MM.1S (cell line): ENCODE measurements at regions not wholly inside any gene's neighbourhood (a gene's known extent, or its start where the extent isn't known, plus 50 kb on each side); places are given as distances from the start of the nearest gene placed in this dataset.

ENCODE experiments used
- DNase-seq: peaks from one replicate; pipeline ENCODE4 v3.0.0-alpha.2; 2015
- H2AFZ ChIP-seq: fragments of 300-600 bp; sonication (generic); 2 replicates; pipeline ENCODE4 v1.6.0; 2016; ENCODE audit warnings: antibody characterized with exemption, low read length
- H3F3A ChIP-seq: fragments of 300-600 bp; sonication (generic); 2 replicates; pipeline ENCODE4 v1.6.1; 2016; ENCODE audit warnings: mild to moderate bottlenecking, antibody characterized with exemption, low read length, moderate library complexity, mixed read lengths; ENCODE audit not compliant: insufficient read depth
- H3K27ac ChIP-seq: fragments of 300-600 bp; sonication (generic); 2 replicates; pipeline ENCODE4 v1.5.1; 2016; ENCODE audit warnings: mild to moderate bottlenecking, low read length
- H3K27me3 ChIP-seq: fragments of 300-600 bp; sonication (generic); replicated peaks from 2 replicates; pipeline ENCODE4 v1.6.0; 2016; ENCODE audit warnings: low read length; ENCODE audit not compliant: insufficient read depth
- H3K36me3 ChIP-seq: fragments of 300-600 bp; sonication (generic); replicated peaks from 2 replicates; pipeline ENCODE4 v1.6.1; 2016; ENCODE audit warnings: mild to moderate bottlenecking, low read length, mixed read lengths; ENCODE audit not compliant: insufficient read depth
- H3K4me1 ChIP-seq: fragments of 300-600 bp; sonication (generic); 2 replicates; pipeline ENCODE4 v1.6.1; 2016; ENCODE audit warnings: low read length, mixed read lengths
- H3K4me2 ChIP-seq: fragments of 300-600 bp; sonication (generic); 2 replicates; pipeline ENCODE4 v1.6.0; 2016; ENCODE audit warnings: low read depth, low read length
- H3K4me3 ChIP-seq: fragments of 300-600 bp; sonication (generic); 2 replicates; pipeline ENCODE4 v1.5.1; 2016; ENCODE audit warnings: low read length, mixed read lengths
- H3K79me2 ChIP-seq: fragments of 300-600 bp; sonication (generic); 2 replicates; pipeline ENCODE4 v1.6.1; 2016; ENCODE audit warnings: mixed run types, low read length, mixed read lengths
- H3K9ac ChIP-seq: fragments of 300-600 bp; sonication (generic); 2 replicates; pipeline ENCODE4 v1.6.1; 2016; ENCODE audit warnings: low read length, mixed read lengths
- H3K9me2 ChIP-seq: fragments of 300-600 bp; sonication (generic); replicated peaks from 2 replicates; pipeline ENCODE4 v1.6.1; 2016; ENCODE audit warnings: mild to moderate bottlenecking, low read length, mixed read lengths; ENCODE audit not compliant: insufficient read depth
- H3K9me3 ChIP-seq: fragments of 300-600 bp; sonication (generic); replicated peaks from 2 replicates; pipeline ENCODE4 v1.6.1; 2016; ENCODE audit warnings: mild to moderate bottlenecking, low read length, mixed read lengths; ENCODE audit not compliant: insufficient read depth
- H4K20me1 ChIP-seq: fragments of 300-600 bp; sonication (generic); 2 replicates; pipeline ENCODE4 v1.6.1; 2016; ENCODE audit warnings: mild to moderate bottlenecking, low read length, moderate library complexity, mixed read lengths; ENCODE audit not compliant: insufficient read depth
- CTCF ChIP-seq: fragments of 300-600 bp; sonication (generic); IDR thresholded peaks from 2 replicates; pipeline ENCODE4 v1.5.1; 2016; ENCODE audit warnings: antibody characterized with exemption, low read length, mixed read lengths
- EZH2 ChIP-seq: fragments of 300-600 bp; sonication (generic); optimal IDR thresholded peaks from 2 replicates; pipeline ENCODE3; 2017; ENCODE audit warnings: low read depth, mild to moderate bottlenecking, antibody characterized with exemption, low read length, mixed read lengths
- EZH2phosphoT487 ChIP-seq: fragments of 300-600 bp; sonication (generic); IDR thresholded peaks from 2 replicates; pipeline ENCODE4 v1.6.1; 2018; ENCODE audit warnings: antibody characterized with exemption, low read length

- no peaks in the 10 kb centered on the region for H3K9me2 ChIP-seq
- H4K20me1 ChIP-seq: no peaks in the 10 kb centered on the region
- H3K4me1 ChIP-seq: peaks cover 4% of the 10 kb centered on the region
- no peaks in the 10 kb centered on the region for H3K9me3 ChIP-seq
- H2AFZ ChIP-seq: no peak overlapping the region
- H3K79me2 ChIP-seq: no peaks in the 10 kb centered on the region
- no peaks in the 10 kb centered on the region for H3K36me3 ChIP-seq
- no peaks in the 10 kb centered on the region; the same call in 1 of the 2 replicates for H3K27me3 ChIP-seq
- no peak overlapping the region for H3K4me2 ChIP-seq
- TF ChIP-seq EZH2phosphoT487: no peak
- TF ChIP-seq EZH2: no peak
- no peak for TF ChIP-seq CTCF
- no peak overlapping the region for H3K27ac ChIP-seq
- DNase-seq: no peak
- H3K9ac ChIP-seq: no peak overlapping the region
- peaks cover 2% of the 10 kb centered on the region for H3F3A ChIP-seq
- H3K4me3 ChIP-seq: no peak overlapping the region
Measured at GRCh38 chr17:56675876-56676660, 82.6 kb downstream of the NOG start.

GRCh38 chr17:56676810-56677209, 83.3 kb downstream of the NOG start:
- Histone ChIP-seq H3K27me3 (no peaks in the 10 kb centered on the region; the same call in 1 of the 2 replicates), H3K9ac (no peak overlapping the region), H3K4me1 (peaks cover 10% of the 10 kb centered on the region), H3K9me3 (no peaks in the 10 kb centered on the region), H3K9me2 (no peaks in the 10 kb centered on the region), H2AFZ (no peak overlapping the region), H4K20me1 (no peaks in the 10 kb centered on the region), H3K79me2 (no peaks in the 10 kb centered on the region), H3K4me3 (no peak overlapping the region), H3F3A (peaks cover 9% of the 10 kb centered on the region), H3K4me2 (no peak overlapping the region), H3K27ac (no peak overlapping the region), H3K36me3 (no peaks in the 10 kb centered on the region)
- no peak for DNase-seq
- no peak for TF ChIP-seq EZH2phosphoT487
- TF ChIP-seq CTCF: no peak
- TF ChIP-seq EZH2: no peak

- no peak overlapping the region for H3K4me2 ChIP-seq
- no peaks in the 10 kb centered on the region for H3K9me3 ChIP-seq
- no peak overlapping the region for H3K4me3 ChIP-seq
- no peaks in the 10 kb centered on the region for H3K9me2 ChIP-seq
- no peak overlapping the region for H2AFZ ChIP-seq
- H3K79me2 ChIP-seq: no peaks in the 10 kb centered on the region
- H3K27ac ChIP-seq: no peak overlapping the region
- peaks cover 16% of the 10 kb centered on the region for H3F3A ChIP-seq
- no peaks in the 10 kb centered on the region for H4K20me1 ChIP-seq
- no peaks in the 10 kb centered on the region for H3K36me3 ChIP-seq
- peaks cover 19% of the 10 kb centered on the region for H3K4me1 ChIP-seq
- DNase-seq: no peak
- H3K27me3 ChIP-seq: no peaks in the 10 kb centered on the region; the same call in 1 of the 2 replicates
- TF ChIP-seq EZH2phosphoT487 (no peak), EZH2 (no peak), CTCF (no peak)
- H3K9ac ChIP-seq: no peak overlapping the region
Measured at GRCh38 chr17:56678249-56679114, 85.0 kb downstream of the NOG start.
